Activated CD8-positive, alpha-beta T cell treated with anti-CD3 and anti-CD28 coated beads, Interleukin-2, amount 10 ng/mL, durations not matched to agents 7 days and 5 days (primary cell): ENCODE measurements at regions not wholly inside any gene's neighbourhood (a gene's known extent, or its start where the extent isn't known, plus 50 kb on each side); places are given as distances from the start of the nearest gene placed in this dataset.

ENCODE experiments used
- ATAC-seq: fragments of 150-1000 bp; cut with Tn5 transposase; one replicate; pipeline ENCODE4 v1.10.0; 2021; ENCODE audit warnings: moderate library complexity
- CTCF ChIA-PET: fragments of 350-600 bp; sonication (Branson Sonifier 250); formaldehyde crosslinking; loops from one replicate; lab custom pipeline; 2021; ENCODE audit warnings: antibody characterized with exemption; lab: Charles Lee
- POLR2A ChIA-PET: fragments of 350-600 bp; sonication (Branson Sonifier 250); formaldehyde crosslinking; loops from one replicate; lab custom pipeline; 2021; ENCODE audit warnings: antibody characterized with exemption; lab: Charles Lee
- DNase-seq: peaks from one replicate; pipeline ENCODE4 v3.0.0-alpha.2; 2020
- H3K27ac Mint-ChIP-seq: one replicate; pipeline ENCODE4 v1.8.0; 2021; ENCODE audit warnings: mild to moderate bottlenecking, mixed read lengths
- H3K27me3 Mint-ChIP-seq: one replicate; pipeline ENCODE4 v1.8.0; 2021; ENCODE audit warnings: low read depth, mixed read lengths
- H3K36me3 Mint-ChIP-seq: one replicate; pipeline ENCODE4 v1.8.0; 2021; ENCODE audit warnings: low read depth, mixed read lengths
- H3K4me1 Mint-ChIP-seq: one replicate; pipeline ENCODE4 v1.8.0; 2021; ENCODE audit warnings: low read depth, mixed read lengths
- H3K4me3 Mint-ChIP-seq: one replicate; pipeline ENCODE4 v1.8.0; 2021; ENCODE audit warnings: mild to moderate bottlenecking, mixed read lengths
- H3K9me3 Mint-ChIP-seq: one replicate; pipeline ENCODE4 v1.8.0; 2022; ENCODE audit warnings: mixed read lengths; ENCODE audit not compliant: insufficient read depth

DNA sequence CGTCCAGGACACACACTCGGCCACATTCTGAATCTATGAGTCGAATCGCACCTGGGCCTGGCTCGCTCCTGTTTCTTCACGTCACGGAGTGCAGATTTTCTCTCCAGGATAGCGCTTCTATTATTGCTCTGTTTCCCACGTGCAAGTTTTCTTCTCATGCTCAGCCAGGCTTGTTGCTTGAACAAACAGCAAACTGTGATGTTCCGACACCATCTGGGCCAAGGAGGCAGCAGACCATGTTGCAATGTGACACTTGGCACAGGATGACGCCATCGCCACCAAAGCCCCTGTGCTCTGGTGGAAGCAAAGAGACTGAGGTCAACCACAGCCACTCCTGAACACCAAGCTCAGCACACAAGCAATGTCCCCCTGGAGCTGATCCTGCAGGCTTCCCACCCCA, 507.1 kb upstream of the ADARB2 start:
- Mint-ChIP-seq H3K36me3 (no peaks in the 10 kb centered on the region), H3K4me1 (no peaks in the 10 kb centered on the region), H3K27ac (no peak overlapping the region), H3K4me3 (no peak overlapping the region), H3K27me3 (no peaks in the 10 kb centered on the region), H3K9me3 (no peaks in the 10 kb centered on the region)
- ATAC-seq (no peak), DNase-seq (no peak)
- ChIA-PET POLR2A (no interaction called here), CTCF (no interaction called here)

DNA sequence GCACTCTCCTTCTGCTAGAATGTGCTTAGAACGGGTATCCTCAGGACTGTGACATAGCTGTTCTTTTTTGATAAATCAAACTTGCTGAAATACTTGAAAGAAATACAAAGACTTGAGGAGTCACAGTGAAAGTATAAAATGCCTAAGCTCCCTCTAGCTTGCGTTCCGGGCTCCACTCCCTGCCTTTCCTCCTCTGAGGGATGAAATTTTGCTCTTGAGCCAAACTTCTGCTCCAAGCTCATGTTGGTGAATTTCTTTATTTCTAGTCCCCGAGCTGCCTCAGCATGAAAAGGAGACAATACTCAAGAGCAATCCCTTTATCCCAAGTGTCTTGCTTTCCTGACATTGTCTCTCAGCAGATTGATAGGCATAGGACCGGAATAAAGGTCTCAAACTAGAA, 499.6 kb upstream of the ADARB2 start:
- Mint-ChIP-seq H3K27me3 (no peaks in the 10 kb centered on the region), H3K36me3 (no peaks in the 10 kb centered on the region), H3K4me1 (no peaks in the 10 kb centered on the region), H3K27ac (no peak overlapping the region), H3K4me3 (no peak overlapping the region), H3K9me3 (peaks cover 5% of the 10 kb centered on the region)
- DNase-seq (no peak), ATAC-seq (no peak)
- ChIA-PET CTCF (no interaction called here), POLR2A (no interaction called here)

DNA sequence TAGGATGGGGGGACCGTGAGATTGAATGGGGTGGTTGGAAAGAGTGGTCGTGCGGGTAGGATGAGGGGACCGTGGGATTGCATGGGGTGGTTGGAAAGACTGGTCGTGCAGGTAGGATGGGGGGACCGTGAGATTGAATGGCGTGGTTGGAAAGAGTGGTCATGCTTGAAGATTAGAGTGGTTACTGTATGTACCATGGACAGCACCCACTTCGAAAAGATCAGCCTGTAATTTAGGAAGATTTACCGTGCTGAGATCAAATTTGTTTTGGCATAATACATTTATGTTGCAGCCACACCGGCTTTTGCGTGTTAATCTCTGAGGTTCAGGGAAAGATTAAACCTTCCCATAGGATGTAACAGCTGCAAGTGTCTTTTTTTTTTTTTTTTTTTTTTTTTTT, 495.2 kb upstream of the ADARB2 start:
- H3K4me3 Mint-ChIP-seq, result no peak overlapping the region
- H3K4me1 Mint-ChIP-seq, result no peaks in the 10 kb centered on the region
- H3K36me3 Mint-ChIP-seq, result no peaks in the 10 kb centered on the region
- no peak for ATAC-seq
- ChIA-PET CTCF (no interaction called here), POLR2A (no interaction called here)
- DNase-seq, result no peak
- peaks cover 5% of the 10 kb centered on the region for H3K9me3 Mint-ChIP-seq
- no peak overlapping the region for H3K27ac Mint-ChIP-seq
- H3K27me3 Mint-ChIP-seq, result no peaks in the 10 kb centered on the region

DNA sequence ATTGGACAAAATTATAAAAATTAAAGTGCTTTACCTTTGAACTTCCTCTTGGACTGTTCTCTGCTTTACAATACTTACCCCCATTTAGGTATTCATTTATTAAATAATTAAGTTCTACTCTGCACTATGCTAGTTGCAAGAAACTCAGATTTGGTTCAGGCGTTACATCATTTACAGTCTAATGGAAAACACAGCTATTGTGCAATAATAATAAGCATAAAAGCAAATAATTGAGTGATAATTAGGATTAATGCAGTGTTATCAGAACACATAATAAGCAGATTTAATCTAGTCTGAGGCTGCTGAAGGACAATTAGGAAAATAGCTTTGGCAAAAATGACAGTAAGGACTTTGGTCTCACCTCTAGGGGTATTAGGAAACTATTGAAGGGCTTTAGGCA, 493.2 kb upstream of the ADARB2 start:
- H3K36me3 Mint-ChIP-seq, result no peaks in the 10 kb centered on the region
- no peaks in the 10 kb centered on the region for H3K4me1 Mint-ChIP-seq
- H3K9me3 Mint-ChIP-seq, result peaks cover 5% of the 10 kb centered on the region
- ChIA-PET POLR2A (no interaction called here), CTCF (no interaction called here)
- no peaks in the 10 kb centered on the region for H3K27me3 Mint-ChIP-seq
- no peak overlapping the region for H3K4me3 Mint-ChIP-seq
- no peak overlapping the region for H3K27ac Mint-ChIP-seq
- DNase-seq (no peak), ATAC-seq (no peak)

DNA sequence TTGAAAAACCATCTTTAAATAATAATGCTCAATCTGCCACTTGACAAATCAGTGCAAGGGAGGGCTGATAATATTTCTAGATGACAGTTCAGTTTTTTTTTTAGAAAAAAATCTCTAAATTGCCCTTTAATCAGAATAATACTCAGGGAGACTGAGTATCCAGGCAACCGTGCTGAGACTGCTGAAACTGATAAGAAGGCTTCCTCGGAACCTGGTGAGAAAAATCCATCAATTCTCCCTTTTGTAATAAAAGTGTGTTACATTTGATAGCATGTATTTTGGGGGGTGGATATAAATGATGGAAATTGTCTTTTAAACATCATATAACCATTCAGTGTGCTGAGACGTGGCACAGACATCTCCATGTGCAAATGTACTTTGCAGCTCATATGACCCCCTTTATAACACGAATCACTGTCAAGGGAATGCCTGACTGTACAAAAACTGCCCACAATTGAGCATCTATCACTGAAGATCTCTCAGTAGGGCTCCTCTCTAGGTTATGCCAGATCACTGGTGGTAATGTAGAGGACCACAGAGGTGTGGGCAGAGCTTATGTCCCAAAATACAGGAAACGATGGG, 491.1 kb upstream of the ADARB2 start:
- no peak overlapping the region for H3K27ac Mint-ChIP-seq
- H3K27me3 Mint-ChIP-seq, result no peaks in the 10 kb centered on the region
- H3K4me3 Mint-ChIP-seq, result no peak overlapping the region
- ChIA-PET POLR2A (no interaction called here), CTCF (no interaction called here)
- DNase-seq (no peak), ATAC-seq (no peak)
- no peaks in the 10 kb centered on the region for H3K4me1 Mint-ChIP-seq
- H3K9me3 Mint-ChIP-seq, result peaks cover 5% of the 10 kb centered on the region
- H3K36me3 Mint-ChIP-seq, result no peaks in the 10 kb centered on the region

DNA sequence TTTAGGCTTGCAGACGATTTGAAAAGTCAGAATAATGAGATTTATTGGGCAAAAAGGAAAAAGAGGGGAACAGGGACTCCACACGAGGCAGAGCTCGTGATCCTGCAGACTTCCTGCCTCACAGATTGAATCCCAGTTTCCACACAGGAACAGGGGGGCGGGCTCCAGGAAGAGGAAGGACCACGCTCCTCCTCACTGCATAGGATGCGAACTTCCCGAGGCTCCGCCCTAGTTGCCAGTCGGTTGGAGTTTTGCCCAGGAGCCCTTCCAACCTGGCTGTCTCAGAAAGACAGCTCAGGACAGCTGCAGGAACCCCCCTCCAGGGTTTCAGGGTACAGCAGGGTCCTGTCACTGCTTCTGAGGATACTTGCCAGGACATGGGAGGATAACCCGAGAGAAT, 488.3 kb upstream of the ADARB2 start:
- DNase-seq, result no peak
- ChIA-PET CTCF (no interaction called here), POLR2A (no interaction called here)
- no peak overlapping the region for H3K4me3 Mint-ChIP-seq
- no peaks in the 10 kb centered on the region for H3K4me1 Mint-ChIP-seq
- H3K27me3 Mint-ChIP-seq, result no peaks in the 10 kb centered on the region
- ATAC-seq, result no peak
- no peaks in the 10 kb centered on the region for H3K9me3 Mint-ChIP-seq
- no peaks in the 10 kb centered on the region for H3K36me3 Mint-ChIP-seq
- no peak overlapping the region for H3K27ac Mint-ChIP-seq

DNA sequence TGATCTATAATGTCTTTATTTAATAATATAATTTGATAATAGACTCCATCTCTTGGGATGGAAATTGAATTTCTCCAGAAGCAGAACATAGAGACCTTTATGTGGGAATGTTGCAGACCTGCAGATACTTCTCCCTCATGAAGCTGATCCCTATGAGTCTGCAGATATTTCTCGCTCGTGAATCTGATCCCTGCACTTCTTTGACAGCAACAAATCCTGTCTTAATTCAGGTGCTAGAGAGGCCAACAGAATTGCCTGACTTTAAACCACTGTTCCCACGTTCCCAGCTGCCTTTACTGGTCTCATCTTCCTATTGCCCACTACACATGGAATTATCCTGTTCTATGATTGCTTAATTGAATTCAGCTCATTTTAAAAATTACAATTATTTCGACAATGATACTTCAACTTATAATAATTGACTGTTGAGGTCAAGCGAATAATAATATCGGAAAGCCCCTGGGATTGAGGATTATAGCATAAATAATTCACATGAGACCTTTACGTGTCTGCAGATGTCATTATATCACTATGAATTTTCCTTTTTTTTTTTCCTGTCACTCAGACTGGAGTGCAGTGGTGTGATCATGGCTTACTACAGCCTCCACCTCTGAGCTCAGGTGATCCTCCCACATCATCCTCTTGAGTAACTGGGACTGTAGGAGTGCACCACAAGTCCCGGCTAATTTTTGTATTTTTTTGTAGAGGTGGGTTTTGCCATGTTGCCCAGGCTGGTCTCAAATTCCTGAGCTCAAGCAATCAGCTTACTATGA, 486.4 kb upstream of the ADARB2 start:
- Mint-ChIP-seq H3K4me3 (no peak overlapping the region), H3K9me3 (no peaks in the 10 kb centered on the region), H3K27me3 (no peaks in the 10 kb centered on the region), H3K4me1 (no peaks in the 10 kb centered on the region), H3K36me3 (no peaks in the 10 kb centered on the region), H3K27ac (no peak overlapping the region)
- no peak for DNase-seq
- POLR2A ChIA-PET, result no interaction called here
- CTCF ChIA-PET, result no interaction called here
- no peak for ATAC-seq

DNA sequence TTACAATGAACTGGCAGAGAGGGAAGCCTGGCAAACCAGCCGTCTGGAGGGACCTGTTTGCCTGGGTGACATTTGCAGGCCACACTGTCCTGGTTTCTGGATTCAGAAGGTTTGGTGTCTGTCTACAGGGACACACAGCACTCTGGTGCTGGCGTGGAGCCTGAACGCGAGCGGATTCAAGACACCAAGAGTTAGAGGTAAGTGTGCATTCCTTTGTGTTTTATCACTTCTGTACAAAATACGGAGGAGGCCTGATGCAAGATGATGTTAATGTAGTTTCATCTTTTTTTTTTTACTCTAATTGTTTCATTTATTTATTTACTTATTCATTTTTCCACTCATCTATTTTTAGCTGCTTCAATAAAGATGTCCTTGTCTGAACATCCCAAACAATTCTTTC, 485.3 kb upstream of the ADARB2 start:
- Mint-ChIP-seq H3K27ac (no peak overlapping the region), H3K36me3 (no peaks in the 10 kb centered on the region), H3K9me3 (no peaks in the 10 kb centered on the region), H3K4me1 (no peaks in the 10 kb centered on the region), H3K4me3 (no peak overlapping the region), H3K27me3 (no peaks in the 10 kb centered on the region)
- DNase-seq, result no peak
- POLR2A ChIA-PET, result no interaction called here
- no peak for ATAC-seq
- CTCF ChIA-PET, result no interaction called here

DNA sequence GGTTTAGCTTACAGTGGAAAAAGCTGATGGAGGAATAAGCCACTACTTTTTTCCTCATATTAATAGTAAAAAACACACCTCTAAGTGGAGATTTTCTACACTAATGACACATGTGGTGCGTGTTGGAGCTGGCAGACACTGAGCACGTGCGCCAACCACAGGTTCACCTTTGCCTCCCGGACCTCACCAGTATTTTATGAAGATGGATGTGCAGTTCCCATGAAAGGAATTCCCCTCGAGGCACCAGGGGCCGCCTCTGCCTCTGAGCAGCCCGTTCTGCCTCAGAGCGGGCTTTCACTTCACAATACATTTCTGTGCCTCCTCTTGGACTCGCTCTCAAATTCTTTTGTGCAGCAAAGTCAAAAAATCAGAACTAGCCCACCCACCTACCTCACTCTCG, 477.5 kb upstream of the ADARB2 start:
- Mint-ChIP-seq H3K27me3 (no peaks in the 10 kb centered on the region), H3K27ac (no peak overlapping the region), H3K4me1 (no peaks in the 10 kb centered on the region), H3K4me3 (no peak overlapping the region), H3K36me3 (no peaks in the 10 kb centered on the region), H3K9me3 (no peaks in the 10 kb centered on the region)
- CTCF ChIA-PET, result no interaction called here
- ATAC-seq (no peak), DNase-seq (no peak)
- POLR2A ChIA-PET, result no interaction called here

DNA sequence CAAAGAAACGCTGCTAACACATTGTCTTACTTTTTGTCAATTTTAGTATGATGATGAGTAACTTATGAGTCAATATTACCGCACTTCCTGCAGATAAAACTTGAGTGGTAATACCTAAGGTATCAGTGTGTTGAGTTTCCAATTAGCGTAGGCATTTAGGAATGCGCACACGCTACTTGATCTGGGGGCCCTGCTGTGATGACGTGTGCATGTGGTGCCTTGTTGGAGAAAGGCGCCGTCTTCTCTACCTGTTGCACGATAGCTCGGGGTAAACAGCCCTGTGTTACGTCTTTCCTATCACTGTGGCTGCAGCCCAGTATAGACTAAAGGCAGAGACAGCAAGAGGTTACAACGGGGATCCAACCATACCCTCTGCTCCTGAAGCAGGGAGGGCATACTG, 476.8 kb upstream of the ADARB2 start:
- no peak for ATAC-seq
- DNase-seq, result no peak
- no peaks in the 10 kb centered on the region for H3K36me3 Mint-ChIP-seq
- H3K4me1 Mint-ChIP-seq, result no peaks in the 10 kb centered on the region
- no peak overlapping the region for H3K4me3 Mint-ChIP-seq
- ChIA-PET POLR2A (no interaction called here), CTCF (no interaction called here)
- no peaks in the 10 kb centered on the region for H3K9me3 Mint-ChIP-seq
- H3K27ac Mint-ChIP-seq, result no peak overlapping the region
- no peaks in the 10 kb centered on the region for H3K27me3 Mint-ChIP-seq

DNA sequence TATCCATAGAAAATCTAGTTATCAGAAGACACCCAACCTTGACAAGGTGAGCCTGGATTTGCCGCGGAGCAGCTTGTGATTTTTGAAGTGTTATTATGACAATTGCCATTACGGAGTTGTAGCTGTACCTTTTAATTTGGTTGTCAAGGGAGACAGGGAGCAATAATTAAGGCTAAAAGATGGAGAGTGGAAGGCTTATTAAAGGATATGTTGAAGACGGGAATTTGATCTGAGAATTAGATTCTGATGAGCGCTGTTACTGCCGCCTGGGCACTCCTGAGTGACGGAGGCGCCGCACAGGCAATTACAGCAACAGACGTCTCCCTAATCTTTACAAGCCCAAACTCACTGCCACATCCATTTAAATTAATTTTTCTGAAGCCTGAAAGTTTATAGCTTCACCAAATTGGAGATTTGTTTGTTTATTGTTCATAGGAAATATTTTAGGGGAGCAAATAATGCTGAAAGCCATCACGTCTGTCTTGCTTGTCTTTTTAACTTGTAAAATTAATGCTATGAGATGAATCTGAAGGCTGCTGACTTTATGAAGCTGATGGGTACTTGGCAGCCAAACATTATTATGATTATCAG, 475.0 kb upstream of the ADARB2 start:
- POLR2A ChIA-PET, result no interaction called here
- DNase-seq (no peak), ATAC-seq (no peak)
- H3K27me3 Mint-ChIP-seq, result no peaks in the 10 kb centered on the region
- CTCF ChIA-PET, result no interaction called here
- no peaks in the 10 kb centered on the region for H3K4me1 Mint-ChIP-seq
- H3K4me3 Mint-ChIP-seq, result no peak overlapping the region
- H3K27ac Mint-ChIP-seq, result no peak overlapping the region
- H3K36me3 Mint-ChIP-seq, result no peaks in the 10 kb centered on the region
- no peaks in the 10 kb centered on the region for H3K9me3 Mint-ChIP-seq

DNA sequence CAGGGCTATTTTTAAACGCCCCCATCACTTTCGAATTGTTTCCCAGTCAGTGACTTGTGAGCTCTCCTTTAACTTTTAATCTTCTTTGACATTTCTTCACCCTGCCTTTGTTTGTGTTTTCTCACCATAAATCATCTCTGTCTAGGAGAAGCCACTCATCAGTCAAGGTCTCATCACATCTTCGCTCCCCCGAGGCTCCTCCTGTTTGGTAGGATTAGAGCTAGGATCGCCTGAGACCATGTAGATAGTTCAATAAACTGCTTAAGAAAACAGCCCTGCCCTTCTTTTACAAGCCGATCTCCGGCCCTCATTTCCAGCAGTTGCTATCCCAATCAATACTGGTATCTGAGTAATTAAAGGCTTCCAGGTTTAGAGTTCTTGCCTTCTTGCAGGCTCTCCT, 472.8 kb upstream of the ADARB2 start:
- ATAC-seq, result no peak
- no peaks in the 10 kb centered on the region for H3K27me3 Mint-ChIP-seq
- CTCF ChIA-PET, result no interaction called here

More for the DNA sequence above, 472.8 kb upstream of the ADARB2 start:
- Mint-ChIP-seq H3K4me3 (no peak overlapping the region), H3K9me3 (peaks cover 3% of the 10 kb centered on the region), H3K4me1 (no peaks in the 10 kb centered on the region), H3K36me3 (no peaks in the 10 kb centered on the region), H3K27ac (no peak overlapping the region)
- no peak for DNase-seq
- POLR2A ChIA-PET, result no interaction called here
